Erythroblast (primary cell): ENCODE measurements at regions not wholly inside any gene's neighbourhood (a gene's known extent, or its start where the extent isn't known, plus 50 kb on each side); places are given as distances from the start of the nearest gene placed in this dataset.

Experiments used
- GATA1 ChIP-seq: IDR thresholded peaks from 2 replicates; pipeline ENCODE4 v1.6.1; 2011; ENCODE audit warnings: low read depth, mild to moderate bottlenecking, control low read depth, low read length, moderate library complexity
- POLR2A ChIP-seq: IDR thresholded peaks from 2 replicates; pipeline ENCODE4 v1.6.1; 2011; ENCODE audit warnings: mild to moderate bottlenecking, low read length

- TF ChIP-seq POLR2A (no peak), GATA1 (no peak)
These were observed 80.4 kb upstream of the MANEA start for GRCh38 chr6:95496769-95497426.
